ENCODE measurements at regions not wholly inside any gene's neighbourhood (a gene's known extent, or its start where the extent isn't known, plus 50 kb on each side); places are given as distances from the start of the nearest gene placed in this dataset.

DNA sequence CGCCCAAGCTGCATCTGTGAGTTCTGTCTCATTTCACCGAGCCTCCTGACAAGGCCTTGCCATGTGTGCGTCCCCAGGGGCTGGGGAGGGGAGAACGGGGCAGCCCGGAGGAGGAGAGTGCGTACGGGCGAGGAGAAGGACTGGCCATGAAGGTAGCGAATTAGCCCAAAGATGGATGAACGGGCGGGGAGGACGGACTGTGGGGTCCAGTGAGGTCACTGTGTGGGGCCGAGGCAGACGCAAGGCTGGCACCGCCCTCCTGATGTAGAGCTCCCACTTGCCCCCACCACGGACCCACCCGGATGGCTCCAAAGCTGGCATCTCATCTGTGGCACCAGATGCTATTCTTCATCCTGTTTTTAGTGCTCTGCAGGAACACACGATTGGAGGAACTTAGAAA lies 330.4 kb downstream of the AJAP1 start:
- TF ChIP-seq, protein P1, sequence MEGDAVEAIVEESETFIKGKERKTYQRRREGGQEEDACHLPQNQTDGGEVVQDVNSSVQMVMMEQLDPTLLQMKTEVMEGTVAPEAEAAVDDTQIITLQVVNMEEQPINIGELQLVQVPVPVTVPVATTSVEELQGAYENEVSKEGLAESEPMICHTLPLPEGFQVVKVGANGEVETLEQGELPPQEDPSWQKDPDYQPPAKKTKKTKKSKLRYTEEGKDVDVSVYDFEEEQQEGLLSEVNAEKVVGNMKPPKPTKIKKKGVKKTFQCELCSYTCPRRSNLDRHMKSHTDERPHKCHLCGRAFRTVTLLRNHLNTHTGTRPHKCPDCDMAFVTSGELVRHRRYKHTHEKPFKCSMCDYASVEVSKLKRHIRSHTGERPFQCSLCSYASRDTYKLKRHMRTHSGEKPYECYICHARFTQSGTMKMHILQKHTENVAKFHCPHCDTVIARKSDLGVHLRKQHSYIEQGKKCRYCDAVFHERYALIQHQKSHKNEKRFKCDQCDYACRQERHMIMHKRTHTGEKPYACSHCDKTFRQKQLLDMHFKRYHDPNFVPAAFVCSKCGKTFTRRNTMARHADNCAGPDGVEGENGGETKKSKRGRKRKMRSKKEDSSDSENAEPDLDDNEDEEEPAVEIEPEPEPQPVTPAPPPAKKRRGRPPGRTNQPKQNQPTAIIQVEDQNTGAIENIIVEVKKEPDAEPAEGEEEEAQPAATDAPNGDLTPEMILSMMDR (IDR thresholded peaks at IDR 0.05; ENCODE audit: low read depth, low read length, missing input control): no peak
- no peak for TF ChIP-seq GABPA (IDR thresholded peaks at IDR 0.05 in 1 of 2, conservative IDR thresholded peaks at IDR 0.05 in 1 of 2)
- TF ChIP-seq, protein P2, sequence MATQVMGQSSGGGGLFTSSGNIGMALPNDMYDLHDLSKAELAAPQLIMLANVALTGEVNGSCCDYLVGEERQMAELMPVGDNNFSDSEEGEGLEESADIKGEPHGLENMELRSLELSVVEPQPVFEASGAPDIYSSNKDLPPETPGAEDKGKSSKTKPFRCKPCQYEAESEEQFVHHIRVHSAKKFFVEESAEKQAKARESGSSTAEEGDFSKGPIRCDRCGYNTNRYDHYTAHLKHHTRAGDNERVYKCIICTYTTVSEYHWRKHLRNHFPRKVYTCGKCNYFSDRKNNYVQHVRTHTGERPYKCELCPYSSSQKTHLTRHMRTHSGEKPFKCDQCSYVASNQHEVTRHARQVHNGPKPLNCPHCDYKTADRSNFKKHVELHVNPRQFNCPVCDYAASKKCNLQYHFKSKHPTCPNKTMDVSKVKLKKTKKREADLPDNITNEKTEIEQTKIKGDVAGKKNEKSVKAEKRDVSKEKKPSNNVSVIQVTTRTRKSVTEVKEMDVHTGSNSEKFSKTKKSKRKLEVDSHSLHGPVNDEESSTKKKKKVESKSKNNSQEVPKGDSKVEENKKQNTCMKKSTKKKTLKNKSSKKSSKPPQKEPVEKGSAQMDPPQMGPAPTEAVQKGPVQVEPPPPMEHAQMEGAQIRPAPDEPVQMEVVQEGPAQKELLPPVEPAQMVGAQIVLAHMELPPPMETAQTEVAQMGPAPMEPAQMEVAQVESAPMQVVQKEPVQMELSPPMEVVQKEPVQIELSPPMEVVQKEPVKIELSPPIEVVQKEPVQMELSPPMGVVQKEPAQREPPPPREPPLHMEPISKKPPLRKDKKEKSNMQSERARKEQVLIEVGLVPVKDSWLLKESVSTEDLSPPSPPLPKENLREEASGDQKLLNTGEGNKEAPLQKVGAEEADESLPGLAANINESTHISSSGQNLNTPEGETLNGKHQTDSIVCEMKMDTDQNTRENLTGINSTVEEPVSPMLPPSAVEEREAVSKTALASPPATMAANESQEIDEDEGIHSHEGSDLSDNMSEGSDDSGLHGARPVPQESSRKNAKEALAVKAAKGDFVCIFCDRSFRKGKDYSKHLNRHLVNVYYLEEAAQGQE (IDR thresholded peaks at IDR 0.05): no peak
- no peak for TF ChIP-seq FOXA1 (IDR thresholded peaks at IDR 0.05)
- no peak for TF ChIP-seq YY1 (IDR thresholded peaks at IDR 0.05)
- TF ChIP-seq TAF1 (conservative IDR thresholded peaks at IDR 0.05): no peak
- TF ChIP-seq, protein P3, sequence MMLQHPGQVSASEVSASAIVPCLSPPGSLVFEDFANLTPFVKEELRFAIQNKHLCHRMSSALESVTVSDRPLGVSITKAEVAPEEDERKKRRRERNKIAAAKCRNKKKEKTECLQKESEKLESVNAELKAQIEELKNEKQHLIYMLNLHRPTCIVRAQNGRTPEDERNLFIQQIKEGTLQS (IDR thresholded peaks at IDR 0.05): no peak
- no peak for TF ChIP-seq EGR1 (IDR thresholded peaks at IDR 0.05; ENCODE audit: low read depth in 2 of 2)
